IMR-90 (cell line): ENCODE measurements at regions not wholly inside any gene's neighbourhood (a gene's known extent, or its start where the extent isn't known, plus 50 kb on each side); places are given as distances from the start of the nearest gene placed in this dataset.

Experiments
- ATAC-seq: fragments of 200-7000 bp; cut with Tn5 transposase; 2 replicates; pipeline ENCODE4 v1.9.1; 2020; ENCODE audit warnings: low read depth, mild to moderate bottlenecking, moderate library complexity
- BruUV-seq: library from RNA; stranded (reverse); fragments of 400-500 nt; replicated peaks from 2 replicates; lab custom pipeline; 2021; lab: Mats Ljungman, UMichigan
- CTCF ChIA-PET: fragments of 300-600 bp; formaldehyde crosslinking; extraction: SDS; loops from one replicate; lab custom pipeline; 2021; ENCODE audit warnings: antibody characterized with exemption; lab: Yijun Ruan, JAX
- POLR2A ChIA-PET: fragments of 300-600 bp; sonication (Branson Sonifier 250); formaldehyde crosslinking; loops from one replicate; lab custom pipeline; 2022; ENCODE audit warnings: antibody characterized with exemption; ENCODE audit not compliant: unreplicated experiment; lab: Charles Lee
- DNase-seq: peaks from one replicate; pipeline ENCODE4 v3.0.0; 2013
- H2AFZ ChIP-seq: replicated peaks from 2 replicates; pipeline ENCODE3; 2013; ENCODE audit warnings: low read length, mild to moderate bottlenecking; ENCODE audit not compliant: poor library complexity
- H2AK5ac ChIP-seq: 2 replicates; pipeline ENCODE4 v1.6.1; 2013; ENCODE audit warnings: low read depth, low read length, inconsistent platforms
- H2AK9ac ChIP-seq: replicated peaks from 2 replicates; pipeline ENCODE3; 2013; ENCODE audit warnings: mild to moderate bottlenecking, low read depth, low read length, moderate library complexity; ENCODE audit not compliant: poor library complexity
- H2BK120ac ChIP-seq: 2 replicates; pipeline ENCODE4 v1.6.1; 2013; ENCODE audit warnings: low read depth, low read length, inconsistent platforms
- H2BK15ac ChIP-seq: 3 replicates; pipeline ENCODE4 v1.6.1; 2013; ENCODE audit warnings: low read depth, low read length, inconsistent platforms
- H2BK20ac ChIP-seq: 2 replicates; pipeline ENCODE4 v1.6.1; 2013; ENCODE audit warnings: low read depth, mild to moderate bottlenecking, inconsistent platforms, low read length, moderate library complexity
- H2BK5ac ChIP-seq: 2 replicates; pipeline ENCODE4 v1.6.1; 2013; ENCODE audit warnings: mild to moderate bottlenecking, low read depth, low read length, inconsistent platforms; ENCODE audit not compliant: poor library complexity, severe bottlenecking
- H3K14ac ChIP-seq: replicated peaks from 2 replicates; pipeline ENCODE4 v1.6.1; 2013; ENCODE audit warnings: low read depth, low read length, inconsistent platforms
- H3K18ac ChIP-seq: 2 replicates; pipeline ENCODE4 v1.6.1; 2013; ENCODE audit warnings: low read depth, low read length, control low read depth
- H3K23ac ChIP-seq: 2 replicates; pipeline ENCODE4 v1.6.1; 2013; ENCODE audit warnings: low read depth, low read length, inconsistent platforms
- H3K27ac ChIP-seq: 2 replicates; pipeline ENCODE4 v1.5.1; 2013; ENCODE audit warnings: mild to moderate bottlenecking, control low read depth, low read length; ENCODE audit not compliant: insufficient read depth
- H3K27me3 ChIP-seq: 2 replicates; pipeline ENCODE4 v1.6.1; 2013; ENCODE audit warnings: low read length; ENCODE audit not compliant: control insufficient read depth, insufficient read depth
- H3K36me3 ChIP-seq: 2 replicates; pipeline ENCODE4 v1.6.1; 2013; ENCODE audit warnings: low read length, mixed read lengths; ENCODE audit not compliant: control insufficient read depth, insufficient read depth
- H3K4ac ChIP-seq: 2 replicates; pipeline ENCODE4 v1.6.1; 2013; ENCODE audit warnings: low read depth, low read length, inconsistent platforms
- H3K4me1 ChIP-seq: 2 replicates; pipeline ENCODE4 v1.6.1; 2013; ENCODE audit warnings: low read length, mixed read lengths; ENCODE audit not compliant: control insufficient read depth, insufficient read depth
- H3K4me2 ChIP-seq: 2 replicates; pipeline ENCODE4 v1.6.1; 2013; ENCODE audit warnings: low read depth, mild to moderate bottlenecking, control low read depth, low read length, moderate library complexity
- H3K4me3 ChIP-seq: 2 replicates; pipeline ENCODE4 v1.5.1; 2013; ENCODE audit warnings: low read depth, mild to moderate bottlenecking, control low read depth, low read length, moderate library complexity; ENCODE audit not compliant: insufficient read depth
- H3K56ac ChIP-seq: 2 replicates; pipeline ENCODE4 v1.6.1; 2013; ENCODE audit warnings: low read length, inconsistent platforms; ENCODE audit not compliant: insufficient read depth; ENCODE audit errors: extremely low read depth
- H3K79me1 ChIP-seq, 2 experiments: 2 replicates each; pipeline ENCODE4 v1.6.1; 2013; ENCODE audit warnings: low read length in 2 of 2, inconsistent platforms in 1 of 2, low read depth in 1 of 2
- H3K9ac ChIP-seq: 2 replicates; pipeline ENCODE4 v1.6.1; 2013; ENCODE audit warnings: low read depth, low read length, control low read depth
- H3K9me1 ChIP-seq: 2 replicates; pipeline ENCODE4 v1.6.1; 2013; ENCODE audit warnings: low read length, inconsistent platforms; ENCODE audit not compliant: insufficient read depth
- H3K9me3 ChIP-seq: 2 replicates; pipeline ENCODE4 v1.6.1; 2013; ENCODE audit warnings: low read length; ENCODE audit not compliant: control insufficient read depth, insufficient read depth
- H4K20me1 ChIP-seq: 2 replicates; pipeline ENCODE4 v1.6.1; 2013; ENCODE audit warnings: low read length, inconsistent platforms; ENCODE audit not compliant: insufficient read depth
- H4K5ac ChIP-seq: 2 replicates; pipeline ENCODE4 v1.6.1; 2013; ENCODE audit warnings: mild to moderate bottlenecking, low read depth, low read length, control low read depth
- H4K8ac ChIP-seq, 2 experiments: 2 replicates each; pipeline ENCODE4 v1.6.1; 2013; ENCODE audit warnings: low read depth in 2 of 2, low read length in 2 of 2, control low read depth in 1 of 2, inconsistent platforms in 1 of 2
- H4K91ac ChIP-seq: 2 replicates; pipeline ENCODE4 v1.6.1; 2013; ENCODE audit warnings: low read depth, low read length, inconsistent platforms; ENCODE audit not compliant: insufficient read depth
- CHD1 ChIP-seq: IDR thresholded peaks from 2 replicates; pipeline ENCODE4 v1.6.1; 2012; ENCODE audit warnings: low read depth, low read length, improper control_type of control experiment
- FOS ChIP-seq: fragments of 150-350 bp; IDR thresholded peaks from 2 replicates; pipeline ENCODE4 v1.6.1; 2016; ENCODE audit warnings: low read depth, low read length
- NFE2L2 ChIP-seq: fragments of 150-350 bp; IDR thresholded peaks from 2 replicates; pipeline ENCODE4 v1.6.1; 2016; ENCODE audit warnings: low read depth, mild to moderate bottlenecking, low read length
- POLR2A ChIP-seq: IDR thresholded peaks from 2 replicates; pipeline ENCODE4 v1.6.1; 2012; ENCODE audit warnings: mild to moderate bottlenecking, low read depth, low read length
- SMC3 ChIP-seq: fragments of 150-350 bp; IDR thresholded peaks from 2 replicates; pipeline ENCODE4 v1.6.1; 2016; ENCODE audit warnings: low read depth, mild to moderate bottlenecking, antibody characterized with exemption, low read length, moderate library complexity
- WGBS, 2 experiments: methylation state at CpG; one replicate each; pipeline versions ENCODE4 v1.1.5 to v1.1.7; 2013; ENCODE audit warnings: missing lambda C conversion rate in 2 of 2; ENCODE audit not compliant: insufficient read length in 1 of 2; ENCODE audit errors: extremely low coverage in 2 of 2; 5-methylcytosine and 5-hydroxymethylcytosine counted together
- dilution Hi-C: fragments of 300-500 bp; cut with HindIII; formaldehyde crosslinking; loops from one replicate; pipeline ENCODE4 v1.14.3; 2018; ENCODE audit warnings: low sequenced_read_pairs; ENCODE audit not compliant: unreplicated experiment
- in situ Hi-C: fragments of 300-500 bp; cut with MboI; formaldehyde crosslinking; loops from 3 replicates; pipeline ENCODE4 v1.14.3; 2019; ENCODE audit warnings: low sequenced_read_pairs, inconsistent platforms, mixed read lengths
- intact Hi-C: fragments of 100-400 bp; cut with micrococcal nuclease; formaldehyde crosslinking; loops from 2 replicates; pipeline ENCODE4 v1.10.0; 2022

- ChIA-PET CTCF (no interaction called here), POLR2A (no interaction called here)
- no peak for ATAC-seq
- H2BK20ac ChIP-seq: no peak overlapping the region
- H3K4me2 ChIP-seq: no peak overlapping the region
- DNase-seq: no peak
- H4K91ac ChIP-seq: no peak overlapping the region
- H4K20me1 ChIP-seq: no peaks in the 10 kb centered on the region
- dilution Hi-C loops (no loop called here), intact Hi-C loops (no loop called here), in situ Hi-C loops (no loop called here)
- H3K36me3 ChIP-seq: no peaks in the 10 kb centered on the region
- no TSS peak for BruUV-seq
- no peaks in the 10 kb centered on the region for H3K9me1 ChIP-seq
- no peak overlapping the region for H2BK120ac ChIP-seq
- H3K27me3 ChIP-seq: no peaks in the 10 kb centered on the region
- no peak overlapping the region for H2AK9ac ChIP-seq
- H3K79me1 ChIP-seq: no peaks in the 10 kb centered on the region
- no peak overlapping the region for H3K27ac ChIP-seq
- H3K56ac ChIP-seq: no peak overlapping the region
- H3K9me3 ChIP-seq: peaks cover 6% of the 10 kb centered on the region
- H3K14ac ChIP-seq: no peak overlapping the region
- no peak overlapping the region for H4K5ac ChIP-seq
- no peak overlapping the region for H3K23ac ChIP-seq
- H2BK15ac ChIP-seq: no peak overlapping the region
- H3K4me1 ChIP-seq: no peaks in the 10 kb centered on the region
- no peak overlapping the region for H4K8ac ChIP-seq
- H3K4ac ChIP-seq: no peak overlapping the region
- no peak overlapping the region for H3K4me3 ChIP-seq
- H2BK5ac ChIP-seq: no peak overlapping the region
- no peak overlapping the region for H3K18ac ChIP-seq
- no peak overlapping the region for H2AK5ac ChIP-seq
- TF ChIP-seq POLR2A (no peak), CHD1 (no peak), NFE2L2 (no peak), SMC3 (no peak), FOS (no peak)
- H2AFZ ChIP-seq: no peak overlapping the region
- no peak overlapping the region for H3K9ac ChIP-seq
- WGBS, 2 experiments: no CpG with 5 or more reads among the region's 4 CpGs
These were observed 110.0 kb upstream of the SYN3 start for GRCh38 chr22:33167998-33168790.
